Vagina (tissue), 2 donors: ENCODE measurements at regions not wholly inside any gene's neighbourhood (a gene's known extent, or its start where the extent isn't known, plus 50 kb on each side); places are given as distances from the start of the nearest gene placed in this dataset.

Source experiments
- CTCF ChIP-seq, 3 experiments: fragments of 450-650 bp in 2 of 3; fragments of 200-600 bp in 1 of 3; sonication (generic) in 1 of 3; IDR thresholded peaks; one replicate each; pipeline ENCODE4 v1.5.1; 2017 to 2019; ENCODE audit warnings: antibody characterized with exemption in 3 of 3, mild to moderate bottlenecking in 2 of 3, moderate library complexity in 2 of 3
- POLR2A ChIP-seq, 2 donors: fragments of 450-650 bp; IDR thresholded peaks; one replicate each; pipeline ENCODE4 v1.6.1; 2017; ENCODE audit warnings: antibody characterized with exemption in 2 of 2, mild to moderate bottlenecking in 2 of 2, moderate library complexity in 2 of 2
- POLR2AphosphoS5 ChIP-seq, 2 donors: sonication (generic); formaldehyde crosslinking; IDR thresholded peaks; one replicate each; pipeline ENCODE4 v1.9.0; 2017; ENCODE audit warnings: antibody characterized with exemption in 2 of 2, mild to moderate bottlenecking in 2 of 2, low read depth in 1 of 2; ENCODE audit not compliant: insufficient read depth in 1 of 2

- TF ChIP-seq CTCF (IDR thresholded peaks at IDR 0.05): no peak
- no peak for TF ChIP-seq POLR2A (IDR thresholded peaks at IDR 0.05)
- TF ChIP-seq POLR2AphosphoS5 (IDR thresholded peaks at IDR 0.05; ENCODE audit: insufficient read depth in 1 of 2, low read depth in 1 of 2): no peak
Observed at GRCh38 chr10:46096909-46097575, 51.0 kb upstream of the MSMB start.
